Type B pancreatic cell (in vitro differentiated cells): ENCODE measurements at regions not wholly inside any gene's neighbourhood (a gene's known extent, or its start where the extent isn't known, plus 50 kb on each side); places are given as distances from the start of the nearest gene placed in this dataset.

Experiments used
- DNase-seq: peaks from one replicate; pipeline ENCODE4 v3.0.0; 2021; ENCODE audit warnings: mixed read lengths; ENCODE audit not compliant: unreplicated experiment; ENCODE audit errors: extremely low spot score
- H3K27ac Mint-ChIP-seq: 2 replicates; pipeline ENCODE4 v1.8.0; 2021; ENCODE audit warnings: mild to moderate bottlenecking, mixed read lengths
- H3K27me3 Mint-ChIP-seq: 2 replicates; pipeline ENCODE4 v1.8.0; 2021; ENCODE audit warnings: mixed read lengths
- H3K36me3 Mint-ChIP-seq: 2 replicates; pipeline ENCODE4 v1.8.0; 2021; ENCODE audit warnings: mixed read lengths
- H3K4me1 Mint-ChIP-seq: one replicate; pipeline ENCODE4 v1.8.0; 2021; ENCODE audit warnings: mixed read lengths; ENCODE audit not compliant: unreplicated experiment
- H3K4me3 Mint-ChIP-seq: 2 replicates; pipeline ENCODE4 v1.8.0; 2021; ENCODE audit warnings: mild to moderate bottlenecking, mixed read lengths
- H3K9me3 Mint-ChIP-seq: 2 replicates; pipeline ENCODE4 v1.8.0; 2021; ENCODE audit warnings: mixed read lengths
- TF ChIP-seq, protein P1 (sequence below): fragments of 200-600 bp; sonication (generic); conservative IDR thresholded peaks from 2 replicates; pipeline ENCODE4 v1.5.0; 2021; ENCODE audit warnings: antibody characterized with exemption, mild to moderate bottlenecking

- TF ChIP-seq, protein P1, sequence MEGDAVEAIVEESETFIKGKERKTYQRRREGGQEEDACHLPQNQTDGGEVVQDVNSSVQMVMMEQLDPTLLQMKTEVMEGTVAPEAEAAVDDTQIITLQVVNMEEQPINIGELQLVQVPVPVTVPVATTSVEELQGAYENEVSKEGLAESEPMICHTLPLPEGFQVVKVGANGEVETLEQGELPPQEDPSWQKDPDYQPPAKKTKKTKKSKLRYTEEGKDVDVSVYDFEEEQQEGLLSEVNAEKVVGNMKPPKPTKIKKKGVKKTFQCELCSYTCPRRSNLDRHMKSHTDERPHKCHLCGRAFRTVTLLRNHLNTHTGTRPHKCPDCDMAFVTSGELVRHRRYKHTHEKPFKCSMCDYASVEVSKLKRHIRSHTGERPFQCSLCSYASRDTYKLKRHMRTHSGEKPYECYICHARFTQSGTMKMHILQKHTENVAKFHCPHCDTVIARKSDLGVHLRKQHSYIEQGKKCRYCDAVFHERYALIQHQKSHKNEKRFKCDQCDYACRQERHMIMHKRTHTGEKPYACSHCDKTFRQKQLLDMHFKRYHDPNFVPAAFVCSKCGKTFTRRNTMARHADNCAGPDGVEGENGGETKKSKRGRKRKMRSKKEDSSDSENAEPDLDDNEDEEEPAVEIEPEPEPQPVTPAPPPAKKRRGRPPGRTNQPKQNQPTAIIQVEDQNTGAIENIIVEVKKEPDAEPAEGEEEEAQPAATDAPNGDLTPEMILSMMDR: no peak
- DNase-seq: no peak
- no peaks in the 10 kb centered on the region for H3K27me3 Mint-ChIP-seq
- H3K27ac Mint-ChIP-seq: no peak overlapping the region
- H3K36me3 Mint-ChIP-seq: no peaks in the 10 kb centered on the region
- H3K4me3 Mint-ChIP-seq: no peak overlapping the region
- H3K9me3 Mint-ChIP-seq: no peaks in the 10 kb centered on the region
- peaks cover 28% of the 10 kb centered on the region for H3K4me1 Mint-ChIP-seq
These were observed 91.5 kb upstream of the HS6ST1 start for GRCh38 chr2:128410035-128410757.

GRCh38 chr2:128410758-128411215 is 92.1 kb upstream of the HS6ST1 start:
- Mint-ChIP-seq H3K9me3 (no peaks in the 10 kb centered on the region), H3K27ac (no peak overlapping the region), H3K27me3 (no peaks in the 10 kb centered on the region), H3K4me1 (peaks cover 28% of the 10 kb centered on the region), H3K36me3 (peaks cover 3% of the 10 kb centered on the region), H3K4me3 (no peak overlapping the region)
- TF ChIP-seq, protein P1: no peak
- DNase-seq: no peak

- DNase-seq: no peak
- no peak overlapping the region for H3K27ac Mint-ChIP-seq
- no peaks in the 10 kb centered on the region for H3K27me3 Mint-ChIP-seq
- H3K4me3 Mint-ChIP-seq: no peak overlapping the region
- peaks cover 24% of the 10 kb centered on the region for H3K4me1 Mint-ChIP-seq
- TF ChIP-seq, protein P1: no peak
- peaks cover 4% of the 10 kb centered on the region for H3K36me3 Mint-ChIP-seq
- H3K9me3 Mint-ChIP-seq: no peaks in the 10 kb centered on the region
These were observed 92.8 kb upstream of the HS6ST1 start for GRCh38 chr2:128411431-128411830.

DNA sequence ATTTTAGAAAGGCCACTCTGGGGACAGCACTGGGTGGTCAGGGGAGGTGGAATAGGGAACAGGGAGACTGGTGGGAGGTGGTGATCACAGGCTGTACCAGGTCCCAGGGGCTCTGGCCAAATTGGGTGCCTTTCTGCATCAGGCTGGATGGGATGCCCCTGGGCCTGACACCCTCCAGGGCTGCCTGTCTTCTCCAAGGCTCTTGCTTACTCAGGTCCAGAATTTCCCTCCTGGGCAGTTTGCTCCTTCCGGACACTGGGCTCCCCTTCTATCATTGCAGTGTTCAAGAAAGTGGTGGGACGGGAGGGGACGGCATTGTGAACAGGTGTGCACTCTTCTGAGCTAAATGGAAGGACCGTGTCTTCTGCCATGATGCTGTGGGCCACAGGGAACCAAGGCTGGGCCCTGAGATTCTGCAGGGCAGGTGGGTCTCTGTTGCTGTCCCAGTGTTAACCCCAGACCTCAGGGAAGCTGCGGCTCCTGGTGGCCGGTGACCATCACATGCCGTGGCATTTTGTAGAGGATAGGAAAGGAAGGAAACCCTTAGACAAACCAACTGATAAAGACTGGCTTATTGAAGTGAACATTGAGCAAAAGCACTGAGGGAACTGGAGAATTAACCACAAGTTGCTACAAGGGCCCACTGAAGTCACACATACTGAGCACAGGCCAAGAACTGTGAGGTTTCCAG is 93.7 kb upstream of the HS6ST1 start:
- H3K9me3 Mint-ChIP-seq: no peaks in the 10 kb centered on the region
- H3K36me3 Mint-ChIP-seq: peaks cover 4% of the 10 kb centered on the region
- no peak overlapping the region for H3K27ac Mint-ChIP-seq
- DNase-seq: no peak
- H3K4me3 Mint-ChIP-seq: no peak overlapping the region
- TF ChIP-seq, protein P1: no peak
- H3K4me1 Mint-ChIP-seq: peaks cover 19% of the 10 kb centered on the region
- H3K27me3 Mint-ChIP-seq: no peaks in the 10 kb centered on the region

GRCh38 chr2:128413014-128413717 is 94.5 kb upstream of the HS6ST1 start:
- no peak overlapping the region for H3K27ac Mint-ChIP-seq
- no peaks in the 10 kb centered on the region for H3K27me3 Mint-ChIP-seq
- no peak overlapping the region for H3K4me3 Mint-ChIP-seq
- DNase-seq: peak; percentile 40
- peaks cover 14% of the 10 kb centered on the region for H3K4me1 Mint-ChIP-seq
- peaks cover 4% of the 10 kb centered on the region for H3K36me3 Mint-ChIP-seq
- TF ChIP-seq, protein P1: no peak
- no peaks in the 10 kb centered on the region for H3K9me3 Mint-ChIP-seq
